GM21390 (cell line): ENCODE measurements at regions not wholly inside any gene's neighbourhood (a gene's known extent, or its start where the extent isn't known, plus 50 kb on each side); places are given as distances from the start of the nearest gene placed in this dataset.
"Not testable (repeated sequence)": the region's sequence is repeated elsewhere in the genome, so short reads cannot be mapped to it uniquely, and the experiment has no call there.

Experiments
- ATAC-seq: cut with Tn5 transposase; IDR thresholded peaks from one replicate; pipeline ENCODE4 v1.9.1; 2021; ENCODE audit not compliant: unreplicated experiment

- ATAC-seq = no peak
These were observed 72.5 kb downstream of the LHX2 start for GRCh38 chr9:124084087-124084486.

- no peak for ATAC-seq
These were observed 75.7 kb downstream of the LHX2 start for GRCh38 chr9:124087226-124087625.

- no peak for ATAC-seq
These were observed 76.9 kb downstream of the LHX2 start for GRCh38 chr9:124088476-124088837.

DNA sequence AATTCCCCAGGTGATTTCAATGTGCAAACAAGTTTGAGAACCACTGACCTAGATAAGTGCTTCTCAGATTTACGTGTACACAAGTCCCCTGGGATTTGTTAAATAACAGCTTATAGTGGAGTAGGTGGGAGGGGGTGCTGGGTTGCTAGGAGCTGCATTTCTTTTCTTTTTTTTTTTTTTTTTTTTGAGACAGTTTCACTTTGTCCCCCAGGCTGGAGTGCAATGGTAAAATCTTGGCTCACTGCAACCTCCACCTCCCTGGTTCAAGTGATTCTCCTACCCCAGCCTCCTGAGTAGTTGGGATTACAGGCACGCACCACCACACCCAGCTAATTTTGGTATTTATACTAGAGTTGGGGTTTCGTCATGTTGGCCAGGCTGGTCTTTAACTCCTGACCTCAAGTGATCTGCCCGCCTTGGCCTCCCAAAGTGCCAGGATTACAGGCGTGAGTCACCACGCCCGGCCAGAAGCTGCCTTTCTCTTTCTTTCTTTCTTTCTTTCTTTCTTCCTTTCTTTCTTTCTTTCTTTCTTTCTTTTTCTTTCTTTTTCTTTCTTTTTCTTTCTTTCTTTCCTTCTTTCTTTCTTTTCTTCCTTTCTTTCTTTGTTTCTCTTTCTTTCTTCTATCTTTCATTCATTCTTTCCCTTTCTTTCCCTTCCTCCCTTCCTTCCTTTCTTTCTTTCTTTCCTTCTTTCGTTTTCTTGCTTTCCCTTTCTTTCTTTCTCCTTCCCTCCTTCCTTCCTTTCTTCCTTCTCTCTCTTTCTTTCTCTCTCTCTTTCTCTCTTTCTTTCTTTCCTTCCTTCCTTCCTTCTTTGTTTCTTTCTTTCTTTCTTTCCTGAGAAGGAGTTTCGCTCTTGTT, 78.3 kb downstream of the LHX2 start:
- ATAC-seq = not testable (repeated sequence)

- no peak for ATAC-seq
These were observed 86.8 kb downstream of the LHX2 start for GRCh38 chr9:124098141-124098905.

- no peak for ATAC-seq
These were observed 88.3 kb downstream of the LHX2 start for GRCh38 chr9:124099860-124100259.

DNA sequence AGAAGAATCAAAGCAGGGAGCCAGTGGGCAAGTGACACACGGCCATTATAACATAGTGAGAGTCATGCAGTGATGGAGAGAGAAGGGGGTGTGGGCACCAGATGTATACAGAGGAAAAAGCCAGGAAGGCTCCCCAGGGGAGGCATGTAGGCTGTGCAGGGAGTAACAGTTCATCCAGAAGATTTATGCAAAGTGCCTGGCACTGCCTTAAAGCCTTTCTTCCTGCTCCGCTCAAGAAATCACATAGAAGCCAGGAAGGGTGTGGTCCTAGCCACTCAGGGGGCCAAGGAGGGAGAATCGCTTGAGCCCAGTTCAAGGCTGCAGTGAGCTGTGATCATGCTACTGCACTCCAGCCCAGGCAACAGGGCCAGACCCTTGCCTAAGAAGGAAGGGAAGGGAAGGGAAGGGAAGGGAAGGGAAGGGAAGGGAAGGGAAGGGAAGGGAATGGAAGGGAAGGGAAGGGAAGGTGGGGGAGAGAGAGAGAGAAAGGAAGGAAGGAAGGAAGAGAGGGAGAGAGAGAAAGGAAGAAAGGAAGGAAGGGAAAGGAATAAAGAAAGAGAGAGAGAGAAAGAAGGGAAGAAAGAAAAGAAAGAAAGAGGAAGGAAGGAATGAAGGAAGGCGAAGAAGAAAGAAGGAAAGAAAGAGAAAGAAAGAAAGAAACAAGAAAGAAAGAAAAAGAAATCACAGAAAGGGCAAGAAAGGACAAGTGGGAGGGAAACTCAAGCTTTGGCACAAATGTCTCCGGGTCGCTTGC, 89.8 kb downstream of the LHX2 start:
- ATAC-seq = no peak

DNA sequence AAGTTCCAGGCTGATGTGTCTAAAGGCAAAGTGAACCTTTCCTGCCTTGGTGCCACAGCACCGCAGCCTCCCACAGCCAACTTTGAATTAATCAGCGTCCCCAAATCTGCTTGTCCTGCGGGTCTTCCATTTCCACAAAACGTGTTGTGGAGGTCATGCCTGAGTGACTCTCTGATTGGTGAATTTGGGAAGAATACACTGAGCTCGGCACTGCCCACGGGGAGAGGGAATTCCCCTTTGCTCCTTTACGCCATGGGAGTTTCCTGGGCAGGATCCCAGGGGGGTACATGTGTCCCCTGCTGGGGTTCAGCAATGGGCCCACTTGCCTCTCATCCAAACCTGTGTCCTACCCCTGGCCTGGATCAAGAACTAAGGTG, 90.4 kb downstream of the LHX2 start:
- no peak for ATAC-seq

- no peak for ATAC-seq
These were observed 90.8 kb downstream of the LHX2 start for GRCh38 chr9:124102363-124102762.

DNA sequence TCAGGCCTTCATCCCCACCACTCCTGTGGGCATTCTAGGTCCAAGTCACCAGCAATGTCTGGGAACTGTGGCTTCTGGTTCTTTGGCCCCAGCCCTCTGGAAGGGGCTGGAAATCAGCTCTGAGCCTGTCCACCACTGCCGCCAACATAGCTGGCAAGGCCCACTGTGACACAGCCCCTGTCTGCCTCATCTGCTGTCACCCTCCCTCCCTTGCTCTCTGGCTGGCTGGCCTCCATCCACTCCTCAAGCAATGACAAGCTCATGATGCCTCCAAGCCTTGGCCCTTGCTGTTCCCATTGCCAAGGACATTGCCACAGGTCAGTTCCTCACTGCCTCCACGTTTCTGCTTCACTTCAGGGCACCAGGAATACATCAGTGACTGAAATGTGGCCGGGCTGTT, 93.7 kb downstream of the LHX2 start:
- no peak for ATAC-seq

DNA sequence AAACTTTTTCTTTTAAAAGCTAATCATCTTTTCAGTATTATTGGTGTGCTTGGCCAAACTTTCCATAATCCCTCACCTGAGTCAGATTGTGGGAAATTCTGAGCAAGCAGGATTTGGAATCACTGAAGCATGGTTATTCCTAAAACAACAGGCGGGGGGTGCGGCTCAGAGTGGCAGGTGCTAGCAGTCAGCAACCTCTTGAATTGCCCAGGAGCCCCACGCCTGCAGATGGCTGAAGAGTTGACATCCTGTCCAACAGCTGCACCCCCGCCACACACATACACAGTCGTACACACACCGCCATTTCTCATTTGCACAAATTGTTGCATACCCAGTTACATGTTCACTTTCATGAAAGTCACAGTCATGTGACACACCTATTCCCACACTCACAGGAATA, 96.6 kb downstream of the LHX2 start:
- no peak for ATAC-seq

DNA sequence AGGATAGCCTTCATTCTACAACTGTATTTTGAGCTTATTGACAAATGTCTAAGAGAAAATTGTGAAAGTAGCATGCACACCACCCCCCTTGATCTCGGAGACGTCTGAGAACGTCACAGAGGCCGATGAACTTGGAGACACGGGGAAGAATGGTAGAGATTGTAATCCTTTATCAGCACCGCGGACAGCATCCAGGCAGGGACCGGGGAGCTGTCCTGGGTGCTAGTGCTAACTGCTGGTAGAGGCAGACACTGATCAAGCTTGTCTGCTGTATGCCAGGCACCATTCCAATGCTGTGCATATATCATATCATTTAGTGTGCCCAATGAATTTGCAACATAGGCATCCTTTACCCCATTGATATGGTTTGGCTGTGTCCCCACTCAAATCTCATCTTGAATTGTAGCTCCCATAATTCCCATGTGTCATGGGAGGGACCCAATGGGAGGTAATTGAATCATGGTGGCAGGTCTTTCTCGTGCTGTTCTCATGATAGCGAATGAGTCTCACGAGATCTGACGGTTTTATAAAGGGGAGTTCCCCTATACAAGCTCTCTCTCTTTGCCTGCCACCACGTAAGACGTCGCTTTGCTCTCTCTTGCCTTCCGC, 98.8 kb downstream of the LHX2 start:
- ATAC-seq = no peak

DNA sequence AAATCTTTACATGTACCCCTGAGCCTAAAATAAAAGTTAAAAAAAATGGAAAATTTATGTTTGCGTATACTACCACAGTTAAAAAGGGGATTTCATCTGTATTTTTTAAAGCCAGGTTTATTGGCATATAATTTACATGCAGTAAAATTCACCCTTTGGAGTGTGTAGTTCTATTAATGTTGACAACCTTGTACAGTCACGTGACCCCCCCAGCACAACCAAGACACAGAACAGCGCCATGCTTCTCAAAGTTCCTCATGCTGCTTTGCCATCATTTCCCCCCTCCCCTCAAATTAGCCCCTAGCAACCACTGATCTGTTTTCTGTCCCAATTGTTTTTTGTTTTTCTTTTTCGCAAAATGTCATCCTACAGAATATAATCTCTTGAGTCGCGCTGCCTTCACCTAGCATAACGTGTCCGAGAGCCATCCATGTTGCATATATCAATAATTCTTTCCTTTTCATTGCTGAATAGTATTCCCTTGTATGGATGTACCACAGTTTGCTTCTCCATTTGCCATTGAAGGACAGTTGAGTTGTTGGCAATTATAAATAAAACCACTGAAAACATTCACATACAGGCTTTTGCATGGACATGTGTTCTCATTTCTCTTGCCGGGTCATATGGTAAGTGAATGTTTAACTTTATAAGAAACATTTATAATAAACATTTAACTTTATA, 105.3 kb downstream of the LHX2 start:
- no peak for ATAC-seq

GRCh38 chr9:124118894-124119293, 107.3 kb downstream of the LHX2 start:
- no peak for ATAC-seq

DNA sequence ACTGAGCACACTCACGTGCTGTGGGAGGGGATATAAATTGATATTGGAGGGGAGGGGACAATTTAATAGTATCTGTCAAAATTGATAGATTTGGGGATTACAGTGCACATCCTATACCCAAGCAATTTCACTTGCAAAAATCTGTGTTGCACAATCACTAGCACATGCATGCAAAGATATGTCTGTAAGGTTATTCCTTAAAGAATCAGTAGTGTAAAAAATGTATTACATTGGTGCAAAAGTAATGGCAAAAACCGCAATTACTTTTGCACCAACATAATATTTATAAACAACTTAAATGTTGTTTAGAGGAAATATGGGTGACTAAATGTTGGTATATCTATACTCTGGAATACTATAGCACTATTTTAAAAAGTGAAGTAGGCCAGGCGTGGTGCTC, 108.7 kb downstream of the LHX2 start:
- no peak for ATAC-seq

GRCh38 chr9:124121725-124122124, 110.2 kb downstream of the LHX2 start:
- no peak for ATAC-seq

GRCh38 chr9:124122321-124122720, 110.8 kb downstream of the LHX2 start:
- ATAC-seq = no peak

- ATAC-seq = no peak
These were observed 111.4 kb downstream of the LHX2 start for GRCh38 chr9:124122813-124123462.

- ATAC-seq = not testable (repeated sequence)
These were observed 112.1 kb downstream of the LHX2 start for GRCh38 chr9:124123621-124124020.
